ENCODE measurements at regions not wholly inside any gene's neighbourhood (a gene's known extent, or its start where the extent isn't known, plus 50 kb on each side); places are given as distances from the start of the nearest gene placed in this dataset.

DNA sequence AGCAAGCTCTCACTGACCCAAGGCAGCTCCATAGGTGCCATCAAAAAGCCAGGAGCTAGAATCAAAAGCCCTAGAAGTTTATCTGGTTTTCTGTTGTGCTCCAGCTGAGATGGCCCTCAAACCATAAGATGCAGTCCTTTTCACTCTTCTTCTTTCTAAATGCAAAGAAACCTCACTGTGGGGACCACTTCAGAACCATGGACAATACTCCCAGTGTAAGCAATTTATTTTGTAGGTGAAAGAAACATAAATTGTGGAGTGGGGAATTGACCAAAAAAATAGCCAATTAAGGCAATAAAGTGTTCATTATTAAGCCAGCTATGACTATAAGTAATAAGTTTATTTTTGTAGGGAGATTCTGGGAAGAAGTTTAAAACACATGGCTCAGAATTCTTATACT, 1399.9 kb downstream of the PLA2G4A start:
- TF ChIP-seq, protein P1, sequence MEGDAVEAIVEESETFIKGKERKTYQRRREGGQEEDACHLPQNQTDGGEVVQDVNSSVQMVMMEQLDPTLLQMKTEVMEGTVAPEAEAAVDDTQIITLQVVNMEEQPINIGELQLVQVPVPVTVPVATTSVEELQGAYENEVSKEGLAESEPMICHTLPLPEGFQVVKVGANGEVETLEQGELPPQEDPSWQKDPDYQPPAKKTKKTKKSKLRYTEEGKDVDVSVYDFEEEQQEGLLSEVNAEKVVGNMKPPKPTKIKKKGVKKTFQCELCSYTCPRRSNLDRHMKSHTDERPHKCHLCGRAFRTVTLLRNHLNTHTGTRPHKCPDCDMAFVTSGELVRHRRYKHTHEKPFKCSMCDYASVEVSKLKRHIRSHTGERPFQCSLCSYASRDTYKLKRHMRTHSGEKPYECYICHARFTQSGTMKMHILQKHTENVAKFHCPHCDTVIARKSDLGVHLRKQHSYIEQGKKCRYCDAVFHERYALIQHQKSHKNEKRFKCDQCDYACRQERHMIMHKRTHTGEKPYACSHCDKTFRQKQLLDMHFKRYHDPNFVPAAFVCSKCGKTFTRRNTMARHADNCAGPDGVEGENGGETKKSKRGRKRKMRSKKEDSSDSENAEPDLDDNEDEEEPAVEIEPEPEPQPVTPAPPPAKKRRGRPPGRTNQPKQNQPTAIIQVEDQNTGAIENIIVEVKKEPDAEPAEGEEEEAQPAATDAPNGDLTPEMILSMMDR (IDR thresholded peaks at IDR 0.05) = no peak
- H3K4me1 Mint-ChIP-seq = no peaks in the 10 kb centered on the region

DNA sequence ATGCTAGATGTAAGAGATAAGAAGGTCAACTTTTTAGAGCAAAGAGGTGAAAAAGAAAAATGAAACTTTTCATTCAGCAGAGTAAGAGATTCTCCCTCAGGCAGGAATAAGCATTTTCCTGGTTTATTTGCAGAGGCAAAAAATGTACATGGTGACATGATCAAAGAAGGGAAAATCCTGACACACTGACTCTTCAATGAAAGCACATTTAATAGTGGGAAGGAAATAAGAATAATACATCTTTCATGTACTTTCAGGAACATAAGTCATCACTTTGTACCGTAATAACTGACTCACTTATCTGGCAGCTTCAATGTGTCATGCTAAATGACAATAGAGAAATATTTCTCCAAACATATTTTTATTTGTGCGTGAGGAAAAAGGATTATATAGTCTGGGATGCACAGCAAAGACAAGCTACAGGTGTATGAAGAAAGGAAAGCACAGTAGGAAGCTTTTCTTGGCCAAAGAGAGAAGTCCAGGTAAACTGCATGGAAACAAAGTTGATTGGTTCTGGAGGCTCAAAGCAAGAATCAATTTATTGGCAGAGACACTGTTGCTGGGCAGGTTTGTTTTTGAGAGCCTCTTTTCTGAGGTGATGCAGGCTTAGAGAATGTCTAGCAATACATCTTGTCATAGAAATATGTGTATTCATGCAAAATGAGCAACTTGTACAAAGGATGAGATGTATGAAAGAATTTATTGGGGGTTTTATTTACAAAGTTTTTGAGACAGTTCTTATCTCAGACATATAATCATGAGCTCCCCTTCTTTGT, 1409.0 kb downstream of the PLA2G4A start:
- no peak for DNase-seq
- Mint-ChIP-seq H3K4me3 (no peak overlapping the region), H3K9me3 (no peaks in the 10 kb centered on the region), H3K4me1 (peaks cover 8% of the 10 kb centered on the region), H3K27me3 (ENCODE audit: low read depth, poor library complexity) (no peaks in the 10 kb centered on the region), H3K27ac (no peak overlapping the region), H3K36me3 (ENCODE audit: low read depth) (no peaks in the 10 kb centered on the region)
- TF ChIP-seq, protein P1 (IDR thresholded peaks at IDR 0.05) = no peak

More for the DNA sequence above, 1399.9 kb downstream of the PLA2G4A start:
- H3K4me3 Mint-ChIP-seq = no peak overlapping the region
- H3K36me3 Mint-ChIP-seq (ENCODE audit: low read depth) = no peaks in the 10 kb centered on the region
- H3K27me3 Mint-ChIP-seq (ENCODE audit: low read depth, poor library complexity) = no peaks in the 10 kb centered on the region
- no peak for DNase-seq
- peaks cover 5% of the 10 kb centered on the region for H3K9me3 Mint-ChIP-seq
- H3K27ac Mint-ChIP-seq = no peak overlapping the region

DNA sequence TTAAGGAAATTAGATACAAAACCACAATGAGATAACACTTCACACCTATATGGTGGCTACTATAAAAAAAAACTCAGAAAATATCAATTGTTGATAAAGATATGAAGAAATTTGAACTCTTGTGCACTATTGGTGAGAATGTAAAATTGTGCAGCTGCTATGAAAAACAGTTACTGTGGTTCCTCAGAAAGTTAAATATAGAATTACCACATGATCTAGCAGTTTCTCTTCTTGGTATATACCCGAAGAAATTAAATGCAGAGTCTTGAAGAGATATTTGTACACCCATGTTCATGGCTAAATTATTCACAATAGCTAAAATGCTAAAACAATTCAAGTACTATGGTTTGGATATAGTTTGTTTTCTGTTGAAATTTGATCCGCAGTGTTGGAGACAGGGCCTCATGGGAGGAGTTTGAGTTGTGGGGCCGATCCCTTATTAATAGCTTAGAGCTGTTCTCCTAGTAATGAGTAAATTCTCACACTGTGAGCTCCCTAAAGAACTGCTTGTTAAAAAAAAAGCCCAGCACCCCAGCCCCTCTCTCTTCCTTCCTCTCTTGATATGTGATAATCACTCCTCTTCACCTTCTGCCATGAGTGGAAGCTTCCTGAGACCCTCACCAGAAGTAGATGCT, 1412.1 kb downstream of the PLA2G4A start:
- Mint-ChIP-seq H3K27me3 (ENCODE audit: low read depth, poor library complexity) (no peaks in the 10 kb centered on the region), H3K36me3 (ENCODE audit: low read depth) (no peaks in the 10 kb centered on the region), H3K4me1 (peaks cover 8% of the 10 kb centered on the region), H3K4me3 (no peak overlapping the region), H3K9me3 (no peaks in the 10 kb centered on the region), H3K27ac (no peak overlapping the region)
- TF ChIP-seq, protein P1 (IDR thresholded peaks at IDR 0.05) = no peak
- DNase-seq = no peak

DNA sequence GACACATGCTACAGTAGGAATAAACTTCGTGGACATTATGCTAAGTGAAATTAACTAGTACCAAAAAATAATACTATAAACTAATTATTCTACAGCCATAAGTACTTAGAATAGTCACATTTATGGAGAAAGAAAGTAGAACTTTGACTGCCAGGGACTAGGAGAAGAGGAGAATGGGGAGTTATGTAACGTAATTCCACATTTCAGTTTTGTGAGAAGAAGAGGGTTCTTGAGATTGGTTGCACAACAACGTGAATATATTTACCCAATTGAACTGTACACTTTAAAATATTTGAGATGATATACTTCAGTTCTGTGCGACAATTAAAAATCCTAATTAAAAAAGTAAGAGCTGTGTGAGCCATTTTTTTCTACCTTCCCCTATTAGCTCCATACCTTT, 1412.9 kb downstream of the PLA2G4A start:
- no peaks in the 10 kb centered on the region for H3K9me3 Mint-ChIP-seq
- no peaks in the 10 kb centered on the region for H3K27me3 Mint-ChIP-seq (ENCODE audit: low read depth, poor library complexity)
- TF ChIP-seq, protein P1 (IDR thresholded peaks at IDR 0.05) = no peak
- H3K36me3 Mint-ChIP-seq (ENCODE audit: low read depth) = no peaks in the 10 kb centered on the region
- no peak overlapping the region for H3K4me3 Mint-ChIP-seq
- DNase-seq = no peak
- H3K27ac Mint-ChIP-seq = no peak overlapping the region
- peaks cover 8% of the 10 kb centered on the region for H3K4me1 Mint-ChIP-seq

DNA sequence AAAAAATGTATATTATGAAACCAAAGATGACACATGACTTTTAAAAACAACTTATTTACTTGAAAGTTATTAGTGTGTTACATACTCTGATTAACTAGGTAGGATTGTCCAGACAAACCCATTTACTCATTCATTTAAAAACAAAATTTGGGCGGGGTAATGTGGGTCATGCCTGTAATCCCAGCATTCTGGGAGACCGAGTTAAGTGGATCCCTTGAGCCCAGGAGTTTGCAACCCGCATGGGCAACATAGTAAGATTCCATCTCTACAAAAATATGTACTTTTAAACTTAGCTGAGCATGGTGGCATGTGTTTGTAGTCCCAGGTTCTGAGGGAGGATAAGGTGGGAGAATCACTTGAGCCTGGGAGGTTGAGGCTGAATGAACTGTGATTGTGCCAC, 1414.7 kb downstream of the PLA2G4A start:
- H3K4me1 Mint-ChIP-seq = peaks cover 8% of the 10 kb centered on the region
- H3K9me3 Mint-ChIP-seq = no peaks in the 10 kb centered on the region
- no peak overlapping the region for H3K27ac Mint-ChIP-seq
- H3K4me3 Mint-ChIP-seq = no peak overlapping the region
- TF ChIP-seq, protein P1 (IDR thresholded peaks at IDR 0.05) = no peak
- H3K27me3 Mint-ChIP-seq (ENCODE audit: low read depth, poor library complexity) = no peaks in the 10 kb centered on the region
- H3K36me3 Mint-ChIP-seq (ENCODE audit: low read depth) = no peaks in the 10 kb centered on the region
- DNase-seq = no peak

All from nephron progenitor cell (in vitro differentiated cells).